ENCODE measurements at regions not wholly inside any gene's neighbourhood (a gene's known extent, or its start where the extent isn't known, plus 50 kb on each side); places are given as distances from the start of the nearest gene placed in this dataset.

DNA sequence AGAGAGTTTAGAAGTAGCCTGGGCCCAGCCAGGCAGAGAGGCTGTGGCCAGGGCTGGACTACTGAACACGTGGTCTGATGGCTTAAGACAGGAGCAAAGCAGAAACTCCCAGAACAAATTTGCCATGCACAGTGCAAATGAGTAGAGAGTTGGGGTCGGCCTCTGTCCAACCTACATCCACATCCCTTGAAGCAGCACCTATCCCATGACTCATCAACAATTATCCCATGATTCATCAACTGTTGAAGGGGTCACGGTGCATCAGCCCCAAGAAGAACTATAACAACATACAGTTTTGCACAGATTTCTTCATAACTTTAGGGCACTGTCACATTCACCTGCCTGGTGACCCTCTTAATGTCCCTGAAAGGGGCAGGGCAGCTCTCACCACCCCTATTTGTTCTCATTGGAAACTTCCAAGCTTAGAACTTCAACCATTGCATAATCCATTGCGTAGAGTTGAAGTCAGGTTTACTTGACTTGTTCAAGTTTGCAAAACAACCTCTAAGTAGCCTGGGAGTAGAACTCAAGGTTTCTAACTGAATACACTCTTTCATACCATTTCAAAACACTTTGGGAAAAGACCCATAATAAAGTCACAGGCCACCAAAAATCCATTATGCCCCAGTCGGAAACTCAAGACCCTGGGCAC, 235.2 kb upstream of the CDH5 start:
- TF ChIP-seq, protein P1, sequence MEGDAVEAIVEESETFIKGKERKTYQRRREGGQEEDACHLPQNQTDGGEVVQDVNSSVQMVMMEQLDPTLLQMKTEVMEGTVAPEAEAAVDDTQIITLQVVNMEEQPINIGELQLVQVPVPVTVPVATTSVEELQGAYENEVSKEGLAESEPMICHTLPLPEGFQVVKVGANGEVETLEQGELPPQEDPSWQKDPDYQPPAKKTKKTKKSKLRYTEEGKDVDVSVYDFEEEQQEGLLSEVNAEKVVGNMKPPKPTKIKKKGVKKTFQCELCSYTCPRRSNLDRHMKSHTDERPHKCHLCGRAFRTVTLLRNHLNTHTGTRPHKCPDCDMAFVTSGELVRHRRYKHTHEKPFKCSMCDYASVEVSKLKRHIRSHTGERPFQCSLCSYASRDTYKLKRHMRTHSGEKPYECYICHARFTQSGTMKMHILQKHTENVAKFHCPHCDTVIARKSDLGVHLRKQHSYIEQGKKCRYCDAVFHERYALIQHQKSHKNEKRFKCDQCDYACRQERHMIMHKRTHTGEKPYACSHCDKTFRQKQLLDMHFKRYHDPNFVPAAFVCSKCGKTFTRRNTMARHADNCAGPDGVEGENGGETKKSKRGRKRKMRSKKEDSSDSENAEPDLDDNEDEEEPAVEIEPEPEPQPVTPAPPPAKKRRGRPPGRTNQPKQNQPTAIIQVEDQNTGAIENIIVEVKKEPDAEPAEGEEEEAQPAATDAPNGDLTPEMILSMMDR (IDR thresholded peaks at IDR 0.05), result no peak
- TF ChIP-seq POLR2A (IDR thresholded peaks at IDR 0.05; ENCODE audit: low read depth), result no peak
